ENCODE measurements at regions not wholly inside any gene's neighbourhood (a gene's known extent, or its start where the extent isn't known, plus 50 kb on each side); places are given as distances from the start of the nearest gene placed in this dataset.
"Not testable (repeated sequence)": the region's sequence is repeated elsewhere in the genome, so short reads cannot be mapped to it uniquely, and the experiment has no call there.

DNA sequence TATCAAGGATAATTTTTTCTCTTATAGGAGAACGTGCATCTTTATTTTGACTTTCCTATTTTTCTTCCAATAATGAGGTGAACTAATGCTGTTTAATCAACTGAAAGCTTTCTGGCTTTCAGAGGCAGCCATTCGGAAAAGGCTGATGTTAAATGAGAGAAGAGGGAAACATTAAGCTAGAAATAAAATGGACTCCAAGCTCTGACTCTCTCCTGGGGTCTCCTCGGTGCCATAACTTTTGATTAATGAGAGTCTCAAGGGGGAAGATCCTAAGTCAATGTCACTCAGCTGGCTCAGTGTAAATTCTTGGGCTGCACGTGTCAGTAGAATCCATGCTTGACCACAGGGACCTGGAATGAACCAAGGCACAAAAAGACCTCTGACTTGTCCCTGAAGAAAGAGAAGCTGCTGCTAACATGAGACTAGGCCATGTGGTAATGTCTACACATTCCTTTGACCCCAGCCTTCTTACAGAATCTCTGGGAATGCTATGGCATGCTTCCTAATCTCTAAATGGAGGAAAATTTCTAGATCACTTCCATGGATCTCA lies 152.2 kb upstream of the RFC3 start:
- H3K27ac ChIP-seq (ENCODE audit: low read depth, low read length), result no peak overlapping the region
- no peak overlapping the region for H3K4me3 ChIP-seq (ENCODE audit: low read depth, low read length)
- H3K36me3 ChIP-seq (ENCODE audit: control insufficient read depth, insufficient read depth, low read length), result no peaks in the 10 kb centered on the region
- 0 out of 2 replicates have a peak, but pooled peaks cover 4% of the 10 kb centered on the region for H3K9me3 ChIP-seq (ENCODE audit: control insufficient read depth, insufficient read depth, low read depth, low read length)
- H3K9ac ChIP-seq (ENCODE audit: low read length), result no peak overlapping the region
- no peaks in the 10 kb centered on the region for H3K4me1 ChIP-seq (ENCODE audit: control insufficient read depth, insufficient read depth, low read length)
- no peaks in the 10 kb centered on the region for H3K27me3 ChIP-seq (ENCODE audit: control insufficient read depth, insufficient read depth, low read length)

DNA sequence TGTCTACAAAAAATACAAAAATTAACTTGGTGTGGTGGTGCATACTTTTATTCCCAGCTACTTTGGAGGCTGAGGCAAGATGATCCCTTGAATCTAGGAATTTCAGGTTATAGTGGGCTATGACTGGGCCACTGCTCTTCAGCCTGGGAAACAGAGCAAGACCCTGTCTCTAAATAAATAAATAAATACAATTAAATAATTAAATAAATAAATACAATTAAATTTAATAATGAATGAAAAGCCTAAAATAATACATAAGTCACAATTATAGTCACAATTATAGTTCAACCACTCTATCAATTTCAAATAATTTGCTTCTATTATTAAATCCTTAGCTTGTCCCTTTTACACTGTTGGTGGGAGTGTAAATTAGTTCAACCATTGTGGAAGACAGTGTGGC lies 146.4 kb upstream of the RFC3 start:
- Histone ChIP-seq H3K4me1 (ENCODE audit: control insufficient read depth, insufficient read depth, low read length) (peaks cover 8% of the 10 kb centered on the region), H3K9me3 (ENCODE audit: control insufficient read depth, insufficient read depth, low read depth, low read length) (no peaks in the 10 kb centered on the region), H3K4me3 (ENCODE audit: low read depth, low read length) (no peak overlapping the region), H3K36me3 (ENCODE audit: control insufficient read depth, insufficient read depth, low read length) (no peaks in the 10 kb centered on the region), H3K27ac (ENCODE audit: low read depth, low read length) (no peak overlapping the region), H3K27me3 (ENCODE audit: control insufficient read depth, insufficient read depth, low read length) (no peaks in the 10 kb centered on the region), H3K9ac (ENCODE audit: low read length) (no peak overlapping the region)

DNA sequence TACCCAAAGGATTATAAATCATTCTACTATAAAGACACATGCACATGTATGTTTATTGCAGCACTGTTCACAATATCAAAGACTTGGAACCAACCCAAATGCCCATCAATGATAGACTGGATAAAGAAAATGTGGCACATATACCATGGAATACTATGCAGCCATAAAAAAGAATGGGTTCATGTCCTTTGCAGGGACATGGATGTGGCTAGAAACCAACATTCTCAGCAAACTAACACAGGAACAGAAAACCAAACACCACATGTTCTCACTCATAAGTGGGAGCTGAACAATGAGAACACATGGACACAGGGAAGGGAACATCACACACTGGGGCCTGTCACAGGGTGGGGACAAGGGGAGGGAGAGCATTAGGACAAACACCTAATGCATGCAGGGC lies 145.9 kb upstream of the RFC3 start:
- not testable (repeated sequence) for H3K27me3 ChIP-seq (ENCODE audit: control insufficient read depth, insufficient read depth, low read length)

DNA sequence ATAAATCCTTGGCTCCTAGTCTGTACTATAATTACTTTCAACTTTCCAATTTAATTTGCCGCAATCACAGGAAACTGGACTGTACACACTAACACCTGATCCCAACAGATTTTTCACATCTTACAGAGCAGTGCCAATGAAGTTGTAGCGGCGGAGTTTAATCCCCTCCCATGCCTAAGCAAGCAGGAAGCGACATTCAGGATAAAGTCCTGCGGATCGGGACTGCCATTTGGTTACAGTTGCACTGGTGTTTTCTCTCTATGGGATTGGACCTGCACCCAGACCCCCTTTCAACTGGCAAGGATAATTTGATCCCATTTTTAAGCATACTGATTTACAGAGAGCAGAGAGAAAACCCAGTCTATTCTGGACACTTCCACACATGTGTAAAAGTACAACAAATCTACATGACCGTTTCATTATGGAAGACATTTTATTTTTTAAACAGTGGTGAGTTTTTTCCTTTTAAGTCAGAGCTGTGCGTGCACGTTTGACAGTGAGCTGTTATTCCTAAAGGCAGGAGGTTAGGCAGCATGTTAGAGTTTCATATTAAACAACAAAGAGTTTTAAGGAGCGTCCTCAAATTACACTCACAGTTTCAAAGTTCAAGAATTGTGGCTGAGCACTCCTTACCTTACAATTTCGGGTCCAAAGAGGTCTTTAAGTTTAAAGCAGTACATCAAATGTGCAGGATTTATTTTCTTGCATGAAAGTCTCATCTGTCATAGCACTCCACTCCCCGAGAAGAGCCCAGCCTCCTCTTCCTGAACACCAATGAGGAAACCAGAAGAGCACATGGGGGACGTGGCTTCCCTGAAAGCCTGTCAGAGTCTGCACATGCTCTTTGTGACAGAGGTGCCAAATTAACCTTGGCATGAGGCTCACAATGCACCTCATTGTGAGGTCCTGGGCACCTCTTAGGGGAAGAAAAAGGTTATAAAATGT lies 141.6 kb upstream of the RFC3 start:
- Histone ChIP-seq H3K9ac (ENCODE audit: low read length) (no peak overlapping the region), H3K4me1 (ENCODE audit: control insufficient read depth, insufficient read depth, low read length) (peaks cover 14% of the 10 kb centered on the region)

More for the DNA sequence above, 145.9 kb upstream of the RFC3 start:
- H3K4me1 ChIP-seq (ENCODE audit: control insufficient read depth, insufficient read depth, low read length); H3K27ac ChIP-seq (ENCODE audit: low read depth, low read length); H3K9ac ChIP-seq (ENCODE audit: low read length); H3K4me3 ChIP-seq (ENCODE audit: low read depth, low read length); H3K36me3 ChIP-seq (ENCODE audit: control insufficient read depth, insufficient read depth, low read length); H3K9me3 ChIP-seq (ENCODE audit: control insufficient read depth, insufficient read depth, low read depth, low read length): not testable (repeated sequence)

DNA sequence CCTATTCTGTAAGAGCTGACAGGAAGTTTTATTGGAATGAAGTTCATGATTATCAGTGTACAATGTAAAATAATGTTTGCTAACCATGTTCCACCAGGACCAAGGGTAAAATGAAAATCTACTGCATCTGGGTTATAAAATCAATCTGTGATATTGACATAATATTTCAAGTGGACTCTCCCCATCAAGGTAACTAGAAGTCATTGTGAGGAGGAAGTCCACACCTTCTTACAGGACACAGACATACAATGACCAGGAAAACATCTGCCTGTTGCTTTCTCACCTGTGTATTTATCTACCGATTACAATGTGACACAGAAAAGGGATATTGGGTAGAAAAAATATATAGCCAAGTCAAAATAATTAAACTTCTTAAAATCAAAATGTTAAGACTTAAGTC lies 140.7 kb upstream of the RFC3 start:
- no peaks in the 10 kb centered on the region for H3K36me3 ChIP-seq (ENCODE audit: control insufficient read depth, insufficient read depth, low read length)
- H3K27me3 ChIP-seq (ENCODE audit: control insufficient read depth, insufficient read depth, low read length), result no peaks in the 10 kb centered on the region
- H3K9ac ChIP-seq (ENCODE audit: low read length), result no peak overlapping the region
- no peak overlapping the region for H3K27ac ChIP-seq (ENCODE audit: low read depth, low read length)
- H3K4me3 ChIP-seq (ENCODE audit: low read depth, low read length), result no peak overlapping the region
- H3K9me3 ChIP-seq (ENCODE audit: control insufficient read depth, insufficient read depth, low read depth, low read length), result peaks cover 7% of the 10 kb centered on the region; the same call in 1 of the 2 replicates
- peaks cover 14% of the 10 kb centered on the region for H3K4me1 ChIP-seq (ENCODE audit: control insufficient read depth, insufficient read depth, low read length)

More for the DNA sequence above, 141.6 kb upstream of the RFC3 start:
- H3K27ac ChIP-seq (ENCODE audit: low read depth, low read length), result no peak overlapping the region
- peaks cover 6% of the 10 kb centered on the region; the same call in 1 of the 2 replicates for H3K9me3 ChIP-seq (ENCODE audit: control insufficient read depth, insufficient read depth, low read depth, low read length)
- H3K4me3 ChIP-seq (ENCODE audit: low read depth, low read length), result no peak overlapping the region
- H3K36me3 ChIP-seq (ENCODE audit: control insufficient read depth, insufficient read depth, low read length), result no peaks in the 10 kb centered on the region
- H3K27me3 ChIP-seq (ENCODE audit: control insufficient read depth, insufficient read depth, low read length), result no peaks in the 10 kb centered on the region

DNA sequence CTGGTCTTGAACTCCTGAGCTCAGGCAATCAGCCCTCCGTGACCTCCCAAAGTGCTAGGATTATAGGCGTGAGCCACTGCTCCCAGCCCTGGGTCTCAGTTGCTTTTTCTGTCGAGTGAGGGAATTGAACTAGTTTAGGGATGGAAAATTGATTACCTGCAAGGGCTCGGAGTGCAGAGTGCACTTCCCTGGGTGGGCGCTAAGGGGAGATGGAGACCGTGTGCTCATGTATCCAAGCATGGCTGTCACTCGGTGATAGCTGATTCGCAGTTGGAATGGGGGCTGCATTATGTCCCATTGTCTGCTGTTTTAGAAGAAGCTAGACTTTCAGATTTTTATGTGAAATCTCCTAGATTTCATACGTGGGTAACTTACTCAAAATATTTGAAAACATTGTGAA lies 139.9 kb upstream of the RFC3 start:
- H3K36me3 ChIP-seq (ENCODE audit: control insufficient read depth, insufficient read depth, low read length), result no peaks in the 10 kb centered on the region
- H3K27ac ChIP-seq (ENCODE audit: low read depth, low read length), result no peak overlapping the region
- no peaks in the 10 kb centered on the region for H3K27me3 ChIP-seq (ENCODE audit: control insufficient read depth, insufficient read depth, low read length)
- peaks cover 11% of the 10 kb centered on the region for H3K9me3 ChIP-seq (ENCODE audit: control insufficient read depth, insufficient read depth, low read depth, low read length)
- peaks cover 14% of the 10 kb centered on the region for H3K4me1 ChIP-seq (ENCODE audit: control insufficient read depth, insufficient read depth, low read length)
- H3K9ac ChIP-seq (ENCODE audit: low read length), result no peak overlapping the region
- no peak overlapping the region for H3K4me3 ChIP-seq (ENCODE audit: low read depth, low read length)

DNA sequence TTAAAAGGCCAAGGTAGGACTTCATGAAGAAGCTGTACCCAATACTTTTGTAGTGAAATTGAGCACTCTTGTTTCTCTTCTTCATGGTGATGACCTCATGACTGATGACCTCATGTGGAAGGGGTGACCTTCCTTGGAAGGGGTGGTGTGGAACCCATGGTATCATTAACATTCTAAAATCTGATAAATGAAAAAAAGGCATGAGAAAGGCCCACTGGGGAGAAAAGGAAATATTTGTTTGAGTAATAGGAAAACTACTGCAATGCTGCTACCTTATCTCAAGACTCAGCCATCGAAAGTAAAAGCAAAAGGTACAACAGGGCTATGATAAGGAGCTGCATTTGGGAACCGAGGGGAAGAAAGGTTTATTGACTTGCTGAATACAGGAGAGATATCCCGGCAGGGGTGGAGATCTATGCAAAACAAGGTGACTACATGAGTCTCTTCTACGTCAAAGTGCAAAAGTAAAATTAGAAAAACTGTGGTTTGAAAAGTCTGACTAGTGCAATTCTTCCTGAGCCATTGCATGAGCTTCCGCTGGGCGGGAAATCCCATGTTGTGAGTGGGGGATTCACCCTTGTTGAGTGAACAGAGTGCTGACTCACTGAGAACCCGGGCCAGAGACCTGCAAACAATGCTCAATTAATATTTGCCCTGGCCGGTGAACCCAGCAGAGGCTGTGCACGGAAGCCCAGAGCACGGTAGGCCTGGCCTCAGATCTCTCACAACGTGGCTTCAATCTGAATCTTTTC lies 138.9 kb upstream of the RFC3 start:
- H3K27me3 ChIP-seq (ENCODE audit: control insufficient read depth, insufficient read depth, low read length), result no peaks in the 10 kb centered on the region
- H3K4me3 ChIP-seq (ENCODE audit: low read depth, low read length), result no peak overlapping the region
- no peaks in the 10 kb centered on the region for H3K36me3 ChIP-seq (ENCODE audit: control insufficient read depth, insufficient read depth, low read length)
- no peak overlapping the region for H3K27ac ChIP-seq (ENCODE audit: low read depth, low read length)
- no peak overlapping the region for H3K9ac ChIP-seq (ENCODE audit: low read length)
- H3K9me3 ChIP-seq (ENCODE audit: control insufficient read depth, insufficient read depth, low read depth, low read length), result peaks cover 15% of the 10 kb centered on the region
- H3K4me1 ChIP-seq (ENCODE audit: control insufficient read depth, insufficient read depth, low read length), result peaks cover 14% of the 10 kb centered on the region

DNA sequence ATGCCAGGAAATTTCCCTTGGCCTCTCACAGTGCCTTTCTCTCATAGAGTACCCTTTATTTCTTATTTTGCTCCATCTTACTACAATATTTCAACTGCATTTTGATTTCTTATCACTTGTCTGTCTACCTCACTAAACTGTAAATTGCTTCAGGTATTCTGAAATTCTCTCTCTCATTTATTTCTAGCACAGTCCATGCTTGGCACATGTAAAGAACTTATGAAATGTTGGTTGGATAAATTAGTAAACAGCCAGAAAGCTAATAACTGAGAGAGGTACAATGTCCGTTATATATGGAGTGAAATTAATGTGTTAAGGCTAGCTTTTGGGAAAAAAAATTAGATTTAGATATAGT lies 138.3 kb upstream of the RFC3 start:
- Histone ChIP-seq H3K27me3 (ENCODE audit: control insufficient read depth, insufficient read depth, low read length) (no peaks in the 10 kb centered on the region), H3K4me1 (ENCODE audit: control insufficient read depth, insufficient read depth, low read length) (peaks cover 14% of the 10 kb centered on the region), H3K4me3 (ENCODE audit: low read depth, low read length) (no peak overlapping the region), H3K9ac (ENCODE audit: low read length) (no peak overlapping the region), H3K9me3 (ENCODE audit: control insufficient read depth, insufficient read depth, low read depth, low read length) (peaks cover 15% of the 10 kb centered on the region), H3K27ac (ENCODE audit: low read depth, low read length) (no peak overlapping the region), H3K36me3 (ENCODE audit: control insufficient read depth, insufficient read depth, low read length) (no peaks in the 10 kb centered on the region)

DNA sequence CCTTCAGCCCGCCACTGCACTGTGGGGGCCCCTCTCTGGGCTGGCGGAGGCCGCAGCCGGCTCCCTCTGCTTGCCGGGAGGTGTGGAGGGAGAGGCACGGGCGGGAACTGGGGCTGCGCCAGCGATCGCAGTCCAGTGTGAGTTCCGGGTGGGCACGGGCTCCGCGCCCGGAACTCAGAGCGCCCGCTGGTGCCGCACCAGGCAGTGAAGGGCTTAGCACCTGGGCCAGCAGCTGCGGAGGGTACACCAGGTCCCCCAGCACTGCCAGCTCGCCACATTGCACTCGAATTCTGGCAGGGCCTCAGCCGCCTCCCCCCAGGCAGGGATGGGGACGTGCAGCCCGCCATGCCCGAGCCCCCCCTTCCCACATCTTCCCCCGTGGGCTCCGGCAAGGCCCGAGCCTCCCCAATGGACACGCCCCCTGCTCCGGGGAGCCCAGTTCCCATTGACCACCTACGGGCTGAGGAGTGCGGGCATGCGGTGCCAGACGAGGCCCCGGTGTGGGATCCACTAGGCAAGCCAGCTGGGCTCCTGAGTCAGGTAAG lies 135.9 kb upstream of the RFC3 start:
- Histone ChIP-seq H3K27ac (ENCODE audit: low read depth, low read length) (no peak overlapping the region), H3K36me3 (ENCODE audit: control insufficient read depth, insufficient read depth, low read length) (no peaks in the 10 kb centered on the region), H3K4me1 (ENCODE audit: control insufficient read depth, insufficient read depth, low read length) (peaks cover 6% of the 10 kb centered on the region; the same call in 1 of the 2 replicates), H3K9me3 (ENCODE audit: control insufficient read depth, insufficient read depth, low read depth, low read length) (peaks cover 32% of the 10 kb centered on the region), H3K4me3 (ENCODE audit: low read depth, low read length) (no peak overlapping the region), H3K27me3 (ENCODE audit: control insufficient read depth, insufficient read depth, low read length) (no peaks in the 10 kb centered on the region), H3K9ac (ENCODE audit: low read length) (no peak overlapping the region)

DNA sequence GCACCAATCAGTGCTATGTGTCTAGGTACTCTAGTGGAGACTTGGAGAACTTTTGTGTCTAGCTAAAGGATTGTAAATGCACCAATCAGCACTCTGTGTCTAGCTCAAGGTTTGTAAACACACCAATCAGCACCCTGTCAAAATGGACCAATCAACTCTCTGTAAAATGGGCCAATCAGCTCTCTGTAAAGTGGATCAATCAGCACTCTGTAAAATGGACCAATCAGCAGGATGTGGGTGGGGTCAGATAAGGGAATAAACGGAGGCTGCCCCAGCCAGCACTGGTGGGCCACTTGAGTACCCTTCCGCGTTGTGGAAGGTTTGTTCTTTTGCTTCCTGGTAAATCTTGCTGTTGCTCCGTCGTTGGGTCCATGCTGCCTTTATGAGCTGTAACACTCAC lies 135.3 kb upstream of the RFC3 start:
- H3K36me3 ChIP-seq (ENCODE audit: control insufficient read depth, insufficient read depth, low read length); H3K9ac ChIP-seq (ENCODE audit: low read length); H3K27me3 ChIP-seq (ENCODE audit: control insufficient read depth, insufficient read depth, low read length); H3K4me1 ChIP-seq (ENCODE audit: control insufficient read depth, insufficient read depth, low read length); H3K4me3 ChIP-seq (ENCODE audit: low read depth, low read length); H3K27ac ChIP-seq (ENCODE audit: low read depth, low read length): not testable (repeated sequence)
- H3K9me3 ChIP-seq (ENCODE audit: control insufficient read depth, insufficient read depth, low read depth, low read length), result peaks cover 37% of the 10 kb centered on the region

DNA sequence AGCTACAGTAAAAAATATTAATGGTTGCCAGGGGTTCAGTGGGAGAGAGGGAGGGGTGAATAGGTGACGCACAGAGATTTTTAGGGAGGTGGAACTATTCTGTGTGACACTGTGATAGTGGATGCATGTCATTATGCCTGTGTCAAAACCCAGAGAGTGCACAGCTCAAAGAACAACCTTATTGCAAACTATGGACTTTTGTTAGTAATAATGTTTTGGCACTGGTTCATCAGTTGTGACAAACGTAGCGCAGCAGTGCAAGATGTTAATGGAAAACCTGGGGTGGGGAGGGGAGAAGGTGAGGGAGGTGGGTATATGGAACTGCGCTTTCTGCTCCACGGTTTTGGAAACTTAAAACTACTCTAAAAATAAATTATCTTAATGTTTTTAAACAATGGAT lies 134.6 kb upstream of the RFC3 start:
- H3K27ac ChIP-seq (ENCODE audit: low read depth, low read length), result no peak overlapping the region
- peaks cover 6% of the 10 kb centered on the region; the same call in 1 of the 2 replicates for H3K4me1 ChIP-seq (ENCODE audit: control insufficient read depth, insufficient read depth, low read length)
- no peaks in the 10 kb centered on the region for H3K27me3 ChIP-seq (ENCODE audit: control insufficient read depth, insufficient read depth, low read length)
- peaks cover 45% of the 10 kb centered on the region for H3K9me3 ChIP-seq (ENCODE audit: control insufficient read depth, insufficient read depth, low read depth, low read length)
- H3K4me3 ChIP-seq (ENCODE audit: low read depth, low read length), result no peak overlapping the region
- H3K36me3 ChIP-seq (ENCODE audit: control insufficient read depth, insufficient read depth, low read length), result no peaks in the 10 kb centered on the region
- H3K9ac ChIP-seq (ENCODE audit: low read length), result no peak overlapping the region
